ENCODE measurements at regions not wholly inside any gene's neighbourhood (a gene's known extent, or its start where the extent isn't known, plus 50 kb on each side); places are given as distances from the start of the nearest gene placed in this dataset.
"Not testable (repeated sequence)": the region's sequence is repeated elsewhere in the genome, so short reads cannot be mapped to it uniquely, and the experiment has no call there.

DNA sequence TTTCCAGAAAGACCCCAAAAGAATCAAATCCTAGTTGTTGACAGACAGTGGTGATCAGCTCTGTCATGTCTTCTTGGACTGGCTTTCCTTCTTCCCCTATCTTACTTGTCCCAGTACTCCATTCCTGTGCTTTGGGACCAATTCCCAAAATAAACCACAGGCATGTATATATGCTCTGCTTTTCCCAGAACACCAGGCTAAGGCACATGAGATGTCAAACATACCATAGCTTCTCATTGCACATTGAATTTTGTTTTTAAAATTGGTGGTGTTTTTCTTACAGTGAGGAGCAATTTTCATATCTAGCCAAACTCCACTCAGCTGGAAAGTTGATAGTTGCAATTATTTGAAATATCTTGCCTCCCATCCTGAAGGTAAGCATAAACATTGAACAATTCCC lies 88.9 kb upstream of the RGPD4 start:
- Histone ChIP-seq H3K27me3 (replicated peaks) (no peaks in the 10 kb centered on the region), H3K27ac (no peak overlapping the region), H3K36me3 (replicated peaks) (no peaks in the 10 kb centered on the region), H3K4me3 (ENCODE audit: low read depth, low read length) (no peak overlapping the region)
- in situ Hi-C loops (cut with HindIII; ENCODE audit: low pct_ligation_motif_present, low sequenced_read_pairs) = no loop called here
- DNase-seq = no peak
- TF ChIP-seq CTCF (IDR thresholded peaks at IDR 0.05; ENCODE audit: low read depth, low read length, missing control alignments) = no peak

- no peak for TF ChIP-seq CTCF (IDR thresholded peaks at IDR 0.05; ENCODE audit: low read depth, low read length, missing control alignments)
- Histone ChIP-seq H3K27ac (no peak overlapping the region), H3K4me3 (ENCODE audit: low read depth, low read length) (no peak overlapping the region), H3K27me3 (replicated peaks) (no peaks in the 10 kb centered on the region), H3K36me3 (replicated peaks) (no peaks in the 10 kb centered on the region)
- no peak for DNase-seq
- in situ Hi-C loops (cut with HindIII; ENCODE audit: low pct_ligation_motif_present, low sequenced_read_pairs) = no loop called here
Measured at GRCh38 chr2:107738266-107738665, 88.4 kb upstream of the RGPD4 start.

DNA sequence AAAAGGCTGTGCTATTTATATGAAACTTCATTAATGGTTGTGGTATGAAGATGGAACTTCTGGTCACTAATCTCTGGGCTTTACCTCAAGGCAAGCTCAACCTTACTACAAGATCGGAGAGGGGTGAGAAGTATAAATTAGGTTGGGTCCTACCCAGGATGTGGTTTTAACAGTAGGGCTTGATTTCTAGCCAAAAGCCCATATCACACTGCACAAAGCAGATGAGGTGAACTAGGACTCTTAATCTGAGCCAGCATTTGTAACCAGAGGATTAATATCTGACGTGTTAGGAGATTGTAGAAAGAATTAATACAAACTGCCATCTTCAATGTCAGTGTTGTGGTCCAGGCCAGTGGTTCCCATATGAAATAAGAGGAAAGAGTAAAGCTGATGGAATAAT lies 86.4 kb upstream of the RGPD4 start:
- no peaks in the 10 kb centered on the region for H3K36me3 ChIP-seq (replicated peaks)
- in situ Hi-C loops (cut with HindIII; ENCODE audit: low pct_ligation_motif_present, low sequenced_read_pairs) = no loop called here
- no peak overlapping the region for H3K4me3 ChIP-seq (ENCODE audit: low read depth, low read length)
- H3K27me3 ChIP-seq (replicated peaks) = no peaks in the 10 kb centered on the region
- H3K27ac ChIP-seq = no peak overlapping the region
- no peak for TF ChIP-seq CTCF (IDR thresholded peaks at IDR 0.05; ENCODE audit: low read depth, low read length, missing control alignments)
- DNase-seq = no peak

GRCh38 chr2:107742460-107743027 lies 84.1 kb upstream of the RGPD4 start:
- H3K36me3 ChIP-seq (replicated peaks) = no peaks in the 10 kb centered on the region
- no peak for DNase-seq
- H3K27me3 ChIP-seq (replicated peaks) = no peaks in the 10 kb centered on the region
- in situ Hi-C loops (cut with HindIII; ENCODE audit: low pct_ligation_motif_present, low sequenced_read_pairs) = no loop called here
- no peak overlapping the region for H3K4me3 ChIP-seq (ENCODE audit: low read depth, low read length)
- TF ChIP-seq CTCF (IDR thresholded peaks at IDR 0.05; ENCODE audit: low read depth, low read length, missing control alignments) = no peak
- no peak overlapping the region for H3K27ac ChIP-seq

DNA sequence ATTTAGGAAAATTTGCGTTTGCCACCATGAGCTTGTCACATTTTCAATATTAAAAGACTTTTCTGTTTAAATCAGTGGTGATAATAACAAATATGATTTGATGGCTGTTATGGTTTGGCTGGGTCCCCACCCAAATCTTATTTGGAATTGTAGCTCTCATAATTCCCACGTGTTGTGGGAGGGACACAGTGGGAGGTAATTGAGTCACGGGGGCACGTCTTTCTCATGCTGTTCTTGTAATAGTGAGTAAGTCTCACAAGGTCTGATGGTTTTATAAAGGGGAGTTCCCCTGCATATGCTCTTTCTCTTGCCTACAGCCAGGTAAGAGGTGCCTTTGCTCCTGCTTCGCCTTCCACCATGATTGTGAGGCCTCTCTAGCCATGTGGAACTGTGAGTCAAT lies 83.4 kb upstream of the RGPD4 start:
- DNase-seq = no peak
- Histone ChIP-seq H3K27me3 (replicated peaks) (no peaks in the 10 kb centered on the region), H3K36me3 (replicated peaks) (no peaks in the 10 kb centered on the region), H3K27ac (no peak overlapping the region), H3K4me3 (ENCODE audit: low read depth, low read length) (no peak overlapping the region)
- TF ChIP-seq CTCF (IDR thresholded peaks at IDR 0.05; ENCODE audit: low read depth, low read length, missing control alignments) = no peak
- in situ Hi-C loops (cut with HindIII; ENCODE audit: low pct_ligation_motif_present, low sequenced_read_pairs) = no loop called here

DNA sequence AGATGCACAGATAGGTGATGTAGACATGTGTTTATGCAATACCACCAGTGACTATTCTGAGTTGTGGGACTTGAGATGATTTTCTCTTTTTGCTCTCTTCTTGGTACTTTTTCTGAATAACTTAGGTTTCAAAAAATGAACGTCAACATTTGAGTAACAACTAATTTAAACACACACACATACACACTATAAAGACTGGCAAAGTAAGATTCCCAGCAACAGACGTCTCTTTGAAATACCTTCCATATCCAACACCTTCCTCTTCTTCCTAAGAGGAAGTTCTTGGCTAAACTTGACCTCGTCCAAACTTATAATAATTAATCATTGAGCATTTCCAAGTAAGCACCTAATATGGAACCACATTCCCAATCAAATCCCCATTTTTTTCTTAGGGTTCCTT lies 81.6 kb upstream of the RGPD4 start:
- no peak for TF ChIP-seq CTCF (IDR thresholded peaks at IDR 0.05; ENCODE audit: low read depth, low read length, missing control alignments)
- Histone ChIP-seq H3K27ac (no peak overlapping the region), H3K27me3 (replicated peaks) (no peaks in the 10 kb centered on the region), H3K4me3 (ENCODE audit: low read depth, low read length) (no peak overlapping the region), H3K36me3 (replicated peaks) (no peaks in the 10 kb centered on the region)
- DNase-seq = no peak
- in situ Hi-C loops (cut with HindIII; ENCODE audit: low pct_ligation_motif_present, low sequenced_read_pairs) = no loop called here

GRCh38 chr2:107746552-107747198 lies 80.0 kb upstream of the RGPD4 start:
- H3K27ac ChIP-seq; in situ Hi-C loops (cut with HindIII; ENCODE audit: low pct_ligation_motif_present, low sequenced_read_pairs); H3K36me3 ChIP-seq (replicated peaks); H3K4me3 ChIP-seq (ENCODE audit: low read depth, low read length); DNase-seq; H3K27me3 ChIP-seq (replicated peaks): not testable (repeated sequence)

DNA sequence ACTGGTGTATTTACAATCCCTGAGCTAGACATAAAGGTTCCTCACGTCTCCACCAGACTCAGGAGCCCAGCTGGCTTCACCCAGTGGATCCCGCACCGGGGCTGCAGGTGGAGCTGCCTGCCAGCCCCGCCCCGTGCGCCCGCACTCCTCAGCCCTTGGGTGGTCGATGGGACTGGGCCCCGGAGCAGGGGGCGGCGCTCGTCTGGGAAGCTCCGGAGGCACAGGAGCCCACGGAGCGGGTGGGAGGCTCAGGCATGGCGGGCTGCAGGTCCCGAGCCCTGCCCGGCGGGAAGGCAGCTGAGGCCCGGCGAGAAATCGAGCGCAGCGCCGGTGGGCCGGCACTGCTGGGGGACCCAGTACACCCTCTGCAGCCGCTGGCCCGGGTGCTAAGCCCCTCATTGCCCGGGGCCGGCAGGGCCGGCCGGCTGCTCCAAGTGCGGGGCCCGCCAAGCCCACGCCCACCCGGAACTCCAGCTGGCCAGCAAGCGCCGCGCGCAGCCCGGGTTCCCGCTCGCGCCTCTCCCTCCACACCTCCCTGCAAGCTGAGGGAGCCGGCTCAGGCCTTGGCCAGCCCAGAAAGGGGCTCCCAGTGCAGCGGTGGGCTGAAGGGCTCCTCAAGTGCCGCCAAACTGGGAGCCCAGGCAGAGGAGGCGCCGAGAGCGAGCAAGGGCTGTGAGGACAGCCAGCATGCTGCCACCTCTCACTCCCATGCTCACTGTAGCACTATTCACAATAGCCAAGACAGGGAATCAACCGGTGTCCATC lies 79.3 kb upstream of the RGPD4 start:
- H3K4me3 ChIP-seq (ENCODE audit: low read depth, low read length); H3K27ac ChIP-seq; H3K27me3 ChIP-seq (replicated peaks); DNase-seq; in situ Hi-C loops (cut with HindIII; ENCODE audit: low pct_ligation_motif_present, low sequenced_read_pairs); H3K36me3 ChIP-seq (replicated peaks): not testable (repeated sequence)

Measured in brain microvascular endothelial cell (primary cell).